T-cell (primary cell): ENCODE measurements at regions not wholly inside any gene's neighbourhood (a gene's known extent, or its start where the extent isn't known, plus 50 kb on each side); places are given as distances from the start of the nearest gene placed in this dataset.

Experiments
- ATAC-seq, 4 experiments: fragments of 200-7000 bp in 3 of 4; fragments of 150-1000 bp in 1 of 4; cut with Tn5 transposase; replicated peaks in 1 of 4; 1 replicate in 3 of 4; 2 replicates in 1 of 4; pipeline ENCODE4 v1.10.0; 2021; ENCODE audit warnings: moderate library complexity in 3 of 4, mild to moderate bottlenecking in 2 of 4, moderate number of reproducible peaks in 1 of 4
- CTCF ChIA-PET, 2 donors: fragments of 300-600 bp; sonication (Branson Sonifier 250); formaldehyde crosslinking; loops; one replicate each; lab custom pipeline; 2022; ENCODE audit warnings: antibody characterized with exemption in 2 of 2; lab: Charles Lee
- POLR2A ChIA-PET, 2 donors: fragments of 300-600 bp; sonication (Branson Sonifier 250); formaldehyde crosslinking; loops; one replicate each; lab custom pipeline; 2022; ENCODE audit warnings: antibody characterized with exemption in 2 of 2; lab: Charles Lee
- DNase-seq, 35 experiments: peaks; one replicate each; pipeline versions ENCODE4 v3.0.0 to v3.0.0-alpha.2; 2013 to 2023
- H3K27ac ChIP-seq: one replicate; pipeline ENCODE4 v1.5.1; 2013; ENCODE audit warnings: low read length
- H3K27me3 ChIP-seq, 2 experiments: replicated peaks in 1 of 2; 1 replicate in 1 of 2; 2 replicates in 1 of 2; pipeline versions ENCODE4 v1.6.1 to v1.7.0; 2013; ENCODE audit warnings: low read length in 1 of 2, mixed read lengths in 1 of 2; ENCODE audit not compliant: control insufficient read depth in 2 of 2, insufficient read depth in 2 of 2; ENCODE audit errors: extremely low read depth in 1 of 2
- H3K36me3 ChIP-seq, 2 donors: 1 replicate in 1 of 2; 2 replicates in 1 of 2; pipeline versions ENCODE4 v1.6.1 to v1.7.0; 2013; ENCODE audit warnings: low read length in 1 of 2; ENCODE audit not compliant: control insufficient read depth in 2 of 2, insufficient read depth in 1 of 2; ENCODE audit errors: extremely low read depth in 1 of 2
- H3K4me1 ChIP-seq, 2 experiments: 1 replicate in 1 of 2; 2 replicates in 1 of 2; pipeline versions ENCODE4 v1.6.1 to v1.7.0; 2013; ENCODE audit warnings: low read length in 2 of 2, mixed read lengths in 1 of 2; ENCODE audit not compliant: insufficient read depth in 2 of 2, control insufficient read depth in 1 of 2; ENCODE audit errors: extremely low read depth in 1 of 2
- H3K4me3 ChIP-seq, 2 donors: 1 replicate in 1 of 2; 2 replicates in 1 of 2; pipeline versions ENCODE4 v1.5.1 to v1.7.0; 2013; ENCODE audit warnings: mild to moderate bottlenecking in 2 of 2, low read length in 1 of 2, moderate library complexity in 1 of 2; ENCODE audit not compliant: control insufficient read depth in 1 of 2; ENCODE audit errors: extremely low read depth in 1 of 2
- H3K9me3 ChIP-seq: 2 replicates; pipeline ENCODE4 v1.7.0; 2013
- H3K27ac Mint-ChIP-seq, 2 donors: one replicate each; pipeline ENCODE4 v1.8.0; 2020 to 2021; ENCODE audit warnings: mild to moderate bottlenecking in 2 of 2, mixed read lengths in 2 of 2
- H3K27me3 Mint-ChIP-seq, 2 donors: one replicate each; pipeline ENCODE4 v1.8.0; 2021 to 2022; ENCODE audit warnings: mixed read lengths in 2 of 2
- H3K36me3 Mint-ChIP-seq: one replicate; pipeline ENCODE4 v1.8.0; 2021; ENCODE audit warnings: mixed read lengths
- H3K4me1 Mint-ChIP-seq, 3 donors: one replicate each; pipeline ENCODE4 v1.8.0; 2020 to 2022; ENCODE audit warnings: mixed read lengths in 3 of 3, mild to moderate bottlenecking in 1 of 3
- H3K4me3 Mint-ChIP-seq, 3 donors: one replicate each; pipeline ENCODE4 v1.8.0; 2020 to 2022; ENCODE audit warnings: mild to moderate bottlenecking in 3 of 3, mixed read lengths in 3 of 3, moderate library complexity in 3 of 3
- H3K9me3 Mint-ChIP-seq, 3 donors: one replicate each; pipeline ENCODE4 v1.8.0; 2020 to 2022; ENCODE audit warnings: mixed read lengths in 3 of 3
- WGBS: methylation state at CpG from one replicate; pipeline ENCODE4 v1.1.5; 2013; ENCODE audit warnings: missing lambda C conversion rate; ENCODE audit not compliant: insufficient coverage; 5-methylcytosine and 5-hydroxymethylcytosine counted together

DNA sequence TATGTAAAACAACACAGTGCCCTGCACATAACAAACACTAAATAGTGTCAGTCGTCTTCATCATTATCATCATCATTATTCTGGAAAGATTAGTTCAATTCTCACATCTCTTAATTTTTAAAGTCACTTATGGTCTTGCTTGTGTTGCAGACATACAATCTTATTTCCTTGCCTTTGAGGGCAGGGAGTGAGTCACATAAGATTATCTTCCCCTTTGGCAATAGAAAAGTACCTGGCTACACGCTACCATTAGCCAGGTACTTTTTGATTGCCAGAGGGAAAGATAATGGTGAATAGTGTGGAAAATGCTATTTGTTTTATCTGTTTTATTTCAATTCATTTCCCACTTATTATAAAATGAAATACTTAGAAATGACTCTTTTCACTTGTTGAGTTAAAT lies 76.6 kb upstream of the RMDN2 start:
- POLR2A ChIA-PET: no interaction called here
- H3K4me3 ChIP-seq: no peak overlapping the region
- peaks cover 0 to 17% of the 10 kb centered on the region in 2 experiments for H3K4me1 ChIP-seq
- H3K27ac Mint-ChIP-seq: no peak overlapping the region
- DNase-seq (no peak), ATAC-seq (no peak)
- H3K27me3 Mint-ChIP-seq: peaks cover 4 to 5% of the 10 kb centered on the region in 2 donors
- no peak overlapping the region for H3K27ac ChIP-seq
- no peaks in the 10 kb centered on the region for H3K36me3 Mint-ChIP-seq
- CTCF ChIA-PET: no interaction called here
- H3K9me3 ChIP-seq: no peaks in the 10 kb centered on the region
- H3K36me3 ChIP-seq: no peaks in the 10 kb centered on the region
- H3K4me3 Mint-ChIP-seq: no peak overlapping the region
- peaks cover 13 to 24% (median 20%) of the 10 kb centered on the region in 3 donors for H3K4me1 Mint-ChIP-seq
- H3K9me3 Mint-ChIP-seq: no peaks in the 10 kb centered on the region
- no peaks in the 10 kb centered on the region for H3K27me3 ChIP-seq
- WGBS: 83% methylated on average over 1 of the region's 2 CpGs

DNA sequence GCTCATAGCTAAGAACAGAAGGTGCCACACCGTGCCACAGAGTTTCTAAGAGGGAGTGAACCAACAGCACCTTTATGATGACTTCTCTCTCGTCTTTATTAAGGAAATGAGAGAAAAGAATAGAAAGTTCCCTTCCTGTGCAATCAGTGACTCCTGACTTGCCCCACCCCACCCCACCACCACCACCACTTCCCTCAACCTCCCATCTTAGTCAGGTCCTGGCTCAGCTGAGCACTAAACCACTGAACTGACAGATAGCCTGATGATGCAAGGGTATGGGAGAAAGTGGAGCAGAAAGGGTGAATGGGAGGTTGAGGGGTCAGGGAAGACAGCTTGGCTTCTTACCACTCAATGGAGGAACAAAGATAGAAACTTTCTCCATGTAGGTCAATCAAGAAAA lies 75.2 kb upstream of the RMDN2 start:
- no CpG with 5 or more reads among the region's 2 CpGs for WGBS
- ChIA-PET CTCF (interaction anchor here in 1 of 2 donors (0.6 kb wide), 1 partner anchor 21 kb away, joined by 4 read pairs; no protein-coding TSS in a partner anchor), POLR2A (no interaction called here)
- Mint-ChIP-seq H3K4me3 (peak overlapping the region in 1 of 3 donors; percentile 18), H3K36me3 (no peaks in the 10 kb centered on the region), H3K9me3 (no peaks in the 10 kb centered on the region), H3K27me3 (no peaks in the 10 kb centered on the region), H3K4me1 (peaks cover 13 to 24% (median 20%) of the 10 kb centered on the region in 3 donors), H3K27ac (peak overlapping the region in 1 of 2 donors; percentile 62)
- H3K27me3 ChIP-seq: no peaks in the 10 kb centered on the region
- no peak overlapping the region for H3K27ac ChIP-seq
- DNase-seq (no peak), ATAC-seq (no peak)
- peaks cover 0 to 17% of the 10 kb centered on the region in 2 experiments for H3K4me1 ChIP-seq
- H3K36me3 ChIP-seq: no peaks in the 10 kb centered on the region
- no peaks in the 10 kb centered on the region for H3K9me3 ChIP-seq
- H3K4me3 ChIP-seq: no peak overlapping the region

DNA sequence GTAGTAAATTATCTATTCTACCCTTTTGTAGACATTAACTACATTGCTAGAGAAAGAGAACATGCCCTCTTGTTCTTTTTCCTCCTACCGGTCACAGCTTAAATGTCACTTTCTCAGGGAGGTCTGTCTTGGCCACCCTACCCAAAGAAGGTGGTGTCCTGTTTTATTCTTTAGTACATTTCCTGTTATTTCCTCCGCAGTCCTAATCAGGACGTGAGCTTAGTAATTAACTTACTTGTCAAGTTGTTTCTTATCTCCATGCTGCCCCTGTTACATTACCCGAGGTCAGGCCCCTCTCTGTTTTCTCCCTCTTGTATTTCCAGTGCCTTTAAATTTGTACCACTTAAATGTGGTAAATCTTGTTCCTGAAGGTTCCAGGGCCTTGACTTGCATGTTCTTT lies 73.7 kb upstream of the RMDN2 start:
- POLR2A ChIA-PET: no interaction called here
- Mint-ChIP-seq H3K27me3 (no peaks in the 10 kb centered on the region), H3K9me3 (no peaks in the 10 kb centered on the region), H3K27ac (peak overlapping the region; percentile 91 to 96), H3K36me3 (no peaks in the 10 kb centered on the region), H3K4me1 (peaks cover 13 to 24% (median 20%) of the 10 kb centered on the region in 3 donors), H3K4me3 (peak overlapping the region; percentile 4 to 57 (median 45))
- Histone ChIP-seq H3K27ac (peak overlapping the region; percentile 79), H3K9me3 (no peaks in the 10 kb centered on the region), H3K36me3 (no peaks in the 10 kb centered on the region), H3K4me3 (no peak overlapping the region), H3K4me1 (peaks cover 0 to 17% of the 10 kb centered on the region in 2 experiments), H3K27me3 (peaks cover 0 to 5% of the 10 kb centered on the region in 2 experiments)
- WGBS: 42% methylated on average over 2 of the region's 4 CpGs
- DNase-seq (peak in 1 of 35 experiments; percentile 20), ATAC-seq (peak in 2 of 4 experiments; percentile 25 to 43)
- CTCF ChIA-PET: interaction anchor here (0.6 to 1.9 kb wide), 5 partner anchors 15 to 39 kb away, joined by 3 to 12 read pairs (median 4); no protein-coding TSS in a partner anchor

DNA sequence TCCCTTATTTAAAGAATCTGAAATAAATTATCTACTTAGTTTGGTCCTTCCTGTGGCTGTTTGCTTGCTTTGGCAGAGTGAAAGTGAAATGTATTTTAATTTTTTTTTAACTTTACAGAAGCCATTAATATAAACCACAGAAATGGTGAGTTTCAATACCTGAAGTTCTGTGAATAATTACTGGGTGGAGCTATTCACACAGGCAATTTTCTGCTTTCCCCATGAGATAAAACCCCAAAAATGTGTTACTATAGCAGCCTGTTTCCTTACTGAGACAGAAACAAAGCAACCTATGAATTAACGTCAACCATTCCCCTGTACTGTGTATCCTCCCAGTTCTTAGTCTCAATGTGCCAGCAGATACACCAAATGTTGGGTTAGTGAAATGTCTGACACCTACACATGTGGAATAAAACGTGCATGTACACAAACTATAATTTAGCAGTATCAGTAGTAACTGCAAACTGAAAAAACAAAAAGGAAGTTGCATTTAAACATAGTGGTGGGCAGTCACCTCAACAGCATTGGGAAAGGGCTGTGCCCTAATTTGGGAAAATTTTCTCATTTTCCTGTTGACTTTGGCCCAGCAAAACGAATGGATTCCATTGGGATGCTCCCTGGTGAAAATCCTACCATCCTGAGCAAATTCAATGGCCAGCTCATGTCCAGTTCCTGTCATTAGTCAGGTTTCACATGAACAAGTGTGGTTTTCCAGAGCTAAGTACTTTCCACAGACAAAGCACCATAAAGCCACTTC lies 73.1 kb upstream of the RMDN2 start:
- no peaks in the 10 kb centered on the region for H3K9me3 Mint-ChIP-seq
- 50% methylated on average over 1 of the region's 3 CpGs for WGBS
- peak in 2 of 35 experiments; percentile 4 to 66 for DNase-seq
- peak; percentile 39 to 91 (median 54) for ATAC-seq
- H3K27ac Mint-ChIP-seq: peak overlapping the region; percentile 91 to 96
- peak overlapping the region; percentile 4 to 57 (median 45) for H3K4me3 Mint-ChIP-seq
- POLR2A ChIA-PET: no interaction called here
- no peaks in the 10 kb centered on the region for H3K27me3 Mint-ChIP-seq
- Histone ChIP-seq H3K4me3 (no peak overlapping the region), H3K9me3 (no peaks in the 10 kb centered on the region), H3K4me1 (peaks cover 0 to 17% of the 10 kb centered on the region in 2 experiments), H3K36me3 (no peaks in the 10 kb centered on the region), H3K27me3 (peaks cover 0 to 5% of the 10 kb centered on the region in 2 experiments), H3K27ac (peak overlapping the region; percentile 79)
- H3K36me3 Mint-ChIP-seq: no peaks in the 10 kb centered on the region
- CTCF ChIA-PET: interaction anchor here (0.6 to 1.9 kb wide), 4 partner anchors 16 to 25 kb away, joined by 3 to 12 read pairs (median 6); no protein-coding TSS in a partner anchor
- peaks cover 13 to 24% (median 20%) of the 10 kb centered on the region in 3 donors for H3K4me1 Mint-ChIP-seq

DNA sequence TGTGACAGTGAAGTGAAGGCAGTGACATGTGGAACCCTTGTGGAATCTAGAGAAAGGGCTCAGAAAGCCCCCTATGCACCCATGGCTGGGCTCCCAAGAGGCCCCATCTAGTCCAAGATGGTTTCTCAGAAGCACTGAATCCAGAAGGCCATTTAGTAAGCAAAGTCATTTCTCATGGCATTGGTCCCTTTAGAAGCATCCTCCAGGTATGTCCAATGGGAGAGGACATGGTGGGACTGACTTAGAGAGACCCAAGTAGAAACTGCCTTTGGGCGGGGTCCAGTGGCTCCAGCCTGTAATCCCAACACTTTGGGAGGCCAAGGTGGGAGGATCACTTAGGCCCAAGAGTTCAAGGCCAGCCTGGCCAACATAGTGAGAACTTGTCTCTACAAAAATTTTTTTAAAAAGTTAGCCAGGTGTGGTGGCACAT lies 72.5 kb upstream of the RMDN2 start:
- 100% methylated on average over 1 of the region's 1 CpG for whole genome bisulfite sequencing
- no peak overlapping the region for H3K4me3 Mint-ChIP-seq
- POLR2A ChIA-PET: no interaction called here

DNA sequence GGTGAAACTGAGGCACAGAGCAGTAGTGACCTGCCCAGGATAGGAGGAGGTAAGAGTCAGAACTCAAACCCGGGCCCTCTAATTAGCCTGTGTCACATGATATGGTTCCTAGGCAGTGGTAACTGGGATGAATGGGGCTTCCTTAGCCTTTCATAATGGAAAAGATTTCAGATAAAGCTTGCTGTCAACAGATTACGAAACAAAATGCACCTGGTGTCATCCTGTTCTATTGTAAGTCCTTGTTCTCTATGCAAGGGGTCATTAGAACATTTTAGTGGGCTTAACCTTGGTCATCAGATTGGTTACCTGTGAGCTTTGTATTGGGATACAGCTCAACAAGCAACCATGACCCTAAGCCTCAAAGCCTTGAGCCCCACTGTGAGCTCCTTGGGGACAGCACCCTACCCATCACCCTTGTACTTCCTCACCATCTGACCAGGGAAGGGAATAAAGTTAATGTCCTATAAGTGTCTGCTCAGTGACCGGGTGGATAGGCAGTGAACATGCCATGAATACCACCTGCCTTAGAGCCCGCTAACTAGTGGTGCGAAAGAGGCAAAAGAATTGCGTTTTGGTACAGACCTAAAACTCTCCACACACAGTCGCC lies 70.3 kb upstream of the RMDN2 start:
- H3K27me3 Mint-ChIP-seq: no peaks in the 10 kb centered on the region

More for the DNA sequence above, 72.5 kb upstream of the RMDN2 start:
- H3K27ac ChIP-seq: peak overlapping the region; percentile 79
- no peak overlapping the region for H3K27ac Mint-ChIP-seq
- H3K4me3 ChIP-seq: no peak overlapping the region
- no peaks in the 10 kb centered on the region for H3K36me3 ChIP-seq
- H3K36me3 Mint-ChIP-seq: no peaks in the 10 kb centered on the region
- H3K9me3 Mint-ChIP-seq: no peaks in the 10 kb centered on the region
- peaks cover 13 to 24% (median 20%) of the 10 kb centered on the region in 3 donors for H3K4me1 Mint-ChIP-seq
- CTCF ChIA-PET: interaction anchor here in 1 of 2 donors (0.6 kb wide), 1 partner anchor 271 kb away, joined by 4 read pairs; no protein-coding TSS in a partner anchor
- H3K4me1 ChIP-seq: peaks cover 0 to 17% of the 10 kb centered on the region in 2 experiments
- H3K9me3 ChIP-seq: no peaks in the 10 kb centered on the region
- no peaks in the 10 kb centered on the region for H3K27me3 Mint-ChIP-seq
- ATAC-seq (no peak), DNase-seq (no peak)
- peaks cover 0 to 5% of the 10 kb centered on the region in 2 experiments for H3K27me3 ChIP-seq

More for the DNA sequence above, 70.3 kb upstream of the RMDN2 start:
- CTCF ChIA-PET: interaction anchor here (0.6 to 1.8 kb wide), 3 partner anchors 23 to 1042 kb away, joined by 3 to 7 read pairs (median 4); no protein-coding TSS in a partner anchor
- WGBS: 98% methylated on average over 7 of the region's 7 CpGs
- Histone ChIP-seq H3K4me3 (no peak overlapping the region), H3K36me3 (no peaks in the 10 kb centered on the region), H3K27ac (no peak overlapping the region), H3K9me3 (no peaks in the 10 kb centered on the region), H3K27me3 (peaks cover 0 to 5% of the 10 kb centered on the region in 2 experiments), H3K4me1 (peaks cover 0 to 17% of the 10 kb centered on the region in 2 experiments)
- H3K4me3 Mint-ChIP-seq: no peak overlapping the region
- H3K36me3 Mint-ChIP-seq: no peaks in the 10 kb centered on the region
- no peak for ATAC-seq
- POLR2A ChIA-PET: interaction anchor here in 1 of 2 donors (0.6 kb wide), 1 partner anchor 538 kb away, joined by 3 read pairs; no protein-coding TSS in a partner anchor
- no peak for DNase-seq
- peaks cover 13 to 22% (median 20%) of the 10 kb centered on the region in 3 donors for H3K4me1 Mint-ChIP-seq
- H3K27ac Mint-ChIP-seq: no peak overlapping the region
- H3K9me3 Mint-ChIP-seq: peaks cover 0 to 4% (median 0%) of the 10 kb centered on the region in 3 donors
